Adrenal gland (tissue), 9 donors: ENCODE measurements at regions not wholly inside any gene's neighbourhood (a gene's known extent, or its start where the extent isn't known, plus 50 kb on each side); places are given as distances from the start of the nearest gene placed in this dataset.

ENCODE experiments used
- DNase-seq, 7 donors: peaks; one replicate each; pipeline ENCODE4 v3.0.0-alpha.2; 2019 to 2020
- H3K27ac ChIP-seq, 5 donors: fragments of 200-600 bp; sonication (generic) in 4 of 5; 1 replicate in 3 of 5; 2 replicates in 2 of 5; pipeline versions ENCODE4 v1.5.1 to v1.8.0; 2016 to 2020; ENCODE audit warnings: mild to moderate bottlenecking in 1 of 5
- H3K27me3 ChIP-seq: fragments of 200-600 bp; 2 replicates; pipeline ENCODE4 v1.8.0; 2021
- H3K36me3 ChIP-seq, 2 donors: fragments of 200-600 bp; replicated peaks in 1 of 2; 1 replicate in 1 of 2; 2 replicates in 1 of 2; pipeline versions ENCODE4 v1.5.1 to v1.8.0; 2018 to 2022
- H3K4me1 ChIP-seq, 2 donors: fragments of 200-600 bp; replicated peaks in 1 of 2; 1 replicate in 1 of 2; 2 replicates in 1 of 2; pipeline versions ENCODE4 v1.5.1 to v1.8.0; 2018 to 2021
- H3K4me3 ChIP-seq, 4 donors: fragments of 200-600 bp; sonication (generic) in 3 of 4; one replicate each; pipeline ENCODE4 v1.5.1; 2016 to 2018
- H3K9me3 ChIP-seq, 3 donors: fragments of 200-600 bp; sonication (generic) in 1 of 3; replicated peaks in 1 of 3; 1 replicate in 2 of 3; 2 replicates in 1 of 3; pipeline versions ENCODE4 v1.5.1 to v1.8.0; 2016 to 2021
- CTCF ChIP-seq, 6 experiments: fragments of 450-650 bp in 4 of 6; fragments of 200-600 bp in 2 of 6; sonication (generic) in 1 of 6; IDR thresholded peaks; 1 replicate in 5 of 6; 2 replicates in 1 of 6; pipeline versions ENCODE4 v1.5.1 to v1.8.0; 2016 to 2021; ENCODE audit warnings: antibody characterized with exemption in 6 of 6, mild to moderate bottlenecking in 2 of 6, moderate library complexity in 1 of 6
- POLR2A ChIP-seq, 2 donors: fragments of 450-650 bp; IDR thresholded peaks; one replicate each; pipeline ENCODE4 v1.6.1; 2017; ENCODE audit warnings: antibody characterized with exemption in 2 of 2, mild to moderate bottlenecking in 2 of 2, moderate library complexity in 1 of 2
- WGBS, 4 donors: extraction: QIAGEN DNeasy Blood & Tissue Kit in 2 of 4; methylation state at CpG; one replicate each; pipeline versions ENCODE4 v1.1.5 to v1.1.7; 2013 to 2017; 5-methylcytosine and 5-hydroxymethylcytosine counted together
- intact Hi-C, 2 donors: fragments of 100-400 bp; cut with DNase I; formaldehyde crosslinking; loops; one replicate each; pipeline versions ENCODE4 v1.14.1 to v1.15.0; 2022 to 2023
- donor health status: healthy with polysubstance abuse.
- donor health status: Bipolar disorder and iron deficiency.
- donor health status: DM: yes; HTN: yes; CAD: no.
- donor health status: DM: no; HTN: no; CAD: no.
- donor health status: DM: no; HTN: no; CAD: no.

- TF ChIP-seq POLR2A (IDR thresholded peaks at IDR 0.05): no peak
- no peak for TF ChIP-seq CTCF (IDR thresholded peaks at IDR 0.05)
- H3K36me3 ChIP-seq: no peaks in the 10 kb centered on the region
- intact Hi-C loops: no loop called here
- H3K4me1 ChIP-seq: no peaks in the 10 kb centered on the region
- peak in 1 of 7 donors; percentile 62 for DNase-seq
- H3K9me3 ChIP-seq: no peaks in the 10 kb centered on the region
- H3K27ac ChIP-seq: no peak overlapping the region
- no peak overlapping the region for H3K4me3 ChIP-seq
- H3K27me3 ChIP-seq: no peaks in the 10 kb centered on the region
- WGBS, 4 donors: 27 to 38% (median 30%) methylated on average over 3 to 5 of the region's 5 CpGs
These were observed 411.8 kb upstream of the DAB1 start for GRCh38 chr1:57835620-57836019.

- Histone ChIP-seq H3K27ac (no peak overlapping the region), H3K4me1 (no peaks in the 10 kb centered on the region), H3K27me3 (no peaks in the 10 kb centered on the region), H3K36me3 (no peaks in the 10 kb centered on the region), H3K9me3 (no peaks in the 10 kb centered on the region), H3K4me3 (no peak overlapping the region)
- intact Hi-C loops: no loop called here
- TF ChIP-seq CTCF (IDR thresholded peaks at IDR 0.05): no peak
- no peak for TF ChIP-seq POLR2A (IDR thresholded peaks at IDR 0.05)
- WGBS, 4 donors: 73 to 83% (median 79%) methylated on average over 2 of the region's 2 CpGs
- no peak for DNase-seq
These were observed 409.4 kb upstream of the DAB1 start for GRCh38 chr1:57833296-57833695.

DNA sequence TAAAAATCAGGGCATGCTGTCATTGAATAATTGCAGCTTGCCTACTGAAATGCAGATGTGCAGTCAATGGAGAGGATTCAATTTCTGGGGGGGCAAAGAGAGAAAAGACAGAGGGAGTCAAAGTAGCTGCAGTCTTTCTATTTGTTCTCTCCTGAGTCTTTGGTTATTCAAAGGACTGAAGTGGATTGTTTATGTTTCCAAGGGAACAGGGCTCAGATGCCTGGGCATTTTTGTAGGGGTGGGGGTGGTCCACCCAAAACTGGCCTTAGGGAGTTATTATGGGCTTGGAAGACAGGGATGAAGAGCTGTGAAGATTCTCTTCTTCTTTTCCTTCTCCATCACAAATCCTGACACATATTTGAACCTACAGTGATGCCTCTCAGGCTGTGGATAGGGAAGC lies 408.8 kb upstream of the DAB1 start:
- DNase-seq: no peak
- H3K9me3 ChIP-seq: no peaks in the 10 kb centered on the region
- no peaks in the 10 kb centered on the region for H3K36me3 ChIP-seq
- H3K27me3 ChIP-seq: no peaks in the 10 kb centered on the region
- intact Hi-C loops: no loop called here
- no peak overlapping the region for H3K4me3 ChIP-seq
- no peak overlapping the region for H3K27ac ChIP-seq
- TF ChIP-seq POLR2A (IDR thresholded peaks at IDR 0.05) (no peak), CTCF (IDR thresholded peaks at IDR 0.05) (no peak)
- no peaks in the 10 kb centered on the region for H3K4me1 ChIP-seq

DNA sequence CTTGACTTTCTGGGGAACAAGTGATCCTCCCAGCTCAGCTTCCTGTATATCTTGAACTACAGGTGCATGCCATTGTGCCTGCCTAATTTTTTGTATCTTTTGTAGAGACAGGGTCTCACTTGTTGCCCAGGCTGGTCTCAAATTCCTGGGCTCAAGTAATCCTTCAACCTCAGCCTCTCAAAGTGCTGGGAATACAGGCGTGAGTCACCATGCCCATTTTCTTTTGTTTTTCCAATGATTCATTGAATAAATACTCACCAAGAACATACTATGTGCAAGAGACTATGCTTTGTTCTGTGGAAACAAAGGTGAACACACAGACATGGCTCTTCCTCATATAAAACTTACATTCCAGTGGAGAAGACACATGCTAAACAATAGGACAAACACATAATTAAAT lies 407.8 kb upstream of the DAB1 start:
- H3K9me3 ChIP-seq: no peaks in the 10 kb centered on the region
- H3K36me3 ChIP-seq: no peaks in the 10 kb centered on the region
- 67 to 81% (median 72%) methylated on average over 1 of the region's 1 CpG for WGBS, 4 donors
- no peak overlapping the region for H3K27ac ChIP-seq
- no peak overlapping the region for H3K4me3 ChIP-seq
- no peaks in the 10 kb centered on the region for H3K4me1 ChIP-seq
- TF ChIP-seq CTCF (IDR thresholded peaks at IDR 0.05) (no peak), POLR2A (IDR thresholded peaks at IDR 0.05) (no peak)
- no peaks in the 10 kb centered on the region for H3K27me3 ChIP-seq
- intact Hi-C loops: no loop called here
- no peak for DNase-seq
